Endothelial cell of umbilical vein (primary cell): ENCODE measurements at regions not wholly inside any gene's neighbourhood (a gene's known extent, or its start where the extent isn't known, plus 50 kb on each side); places are given as distances from the start of the nearest gene placed in this dataset.

Experiments used
- BruUV-seq: library from RNA; stranded (reverse); fragments of 400-500 nt; replicated peaks from 2 replicates; lab custom pipeline; 2021; lab: Mats Ljungman, UMichigan
- CTCF ChIA-PET: fragments of 300-600, 350-600 bp; sonication (Branson Sonifier 250); formaldehyde crosslinking; loops from one replicate; lab custom pipeline; 2021; ENCODE audit warnings: antibody characterized with exemption, inconsistent platforms; lab: Charles Lee
- POLR2A ChIA-PET: fragments of 300-600, 350-600 bp; sonication (Branson Sonifier 250); formaldehyde crosslinking; loops from one replicate; lab custom pipeline; 2021; ENCODE audit warnings: antibody characterized with exemption, inconsistent platforms; lab: Charles Lee
- DNase-seq: peaks from one replicate; pipeline ENCODE4 v3.0.0-alpha.2; 2011; ENCODE audit warnings: low read depth, low spot score
- FAIRE-seq: peaks from 2 replicates; lab custom pipeline; 2011; peaks lifted over from hg19 to GRCh38; lab: Jason Lieb, UNC
- H2AFZ ChIP-seq: 2 replicates; pipeline ENCODE4 v1.6.0; 2012; ENCODE audit warnings: low read depth, low read length, control low read depth, inconsistent platforms
- H3K27ac ChIP-seq: 2 replicates; pipeline ENCODE4 v1.5.1; 2011; ENCODE audit warnings: low read depth, mild to moderate bottlenecking, control low read depth, low read length, moderate library complexity; ENCODE audit not compliant: insufficient read depth
- H3K27me3 ChIP-seq, 2 experiments: 2 replicates each; pipeline versions ENCODE4 v1.6.0 to v1.6.1; 2011; ENCODE audit warnings: low read length in 2 of 2, mixed read lengths in 1 of 2; ENCODE audit not compliant: control insufficient read depth in 2 of 2, insufficient read depth in 2 of 2
- H3K36me3 ChIP-seq, 2 experiments: 2 replicates in 1 of 2; 3 replicates in 1 of 2; pipeline ENCODE4 v1.5.1; 2011; ENCODE audit warnings: low read length in 2 of 2, mild to moderate bottlenecking in 1 of 2, moderate library complexity in 1 of 2; ENCODE audit not compliant: control insufficient read depth in 2 of 2, insufficient read depth in 2 of 2; ENCODE audit errors: extremely low read depth in 1 of 2
- H3K4me1 ChIP-seq: 3 replicates; pipeline ENCODE4 v1.5.1; 2011; ENCODE audit warnings: mild to moderate bottlenecking, low read length; ENCODE audit not compliant: control insufficient read depth, insufficient read depth; ENCODE audit errors: extremely low read depth
- H3K4me2 ChIP-seq: 2 replicates; pipeline ENCODE4 v1.6.1; 2011; ENCODE audit warnings: low read length, control low read depth, mixed read lengths; ENCODE audit not compliant: insufficient read depth
- H3K4me3 ChIP-seq, 3 experiments: fragments of 200-600 bp in 1 of 3; sonication (generic), shearing (Covaris generic) in 1 of 3; replicated peaks in 1 of 3; 2 replicates each; pipeline ENCODE4 v1.5.1; 2011 to 2016; ENCODE audit warnings: control low read depth in 3 of 3, low read length in 3 of 3, mild to moderate bottlenecking in 2 of 3, inconsistent platforms in 1 of 3, low read depth in 1 of 3, moderate library complexity in 1 of 3; ENCODE audit not compliant: insufficient read depth in 1 of 3
- H3K79me2 ChIP-seq: 2 replicates; pipeline ENCODE4 v1.6.0; 2012; ENCODE audit warnings: low read length, inconsistent platforms; ENCODE audit not compliant: control insufficient read depth, insufficient read depth
- H3K9ac ChIP-seq: replicated peaks from 2 replicates; pipeline ENCODE3; 2011; ENCODE audit warnings: low read length, control low read depth; ENCODE audit not compliant: insufficient read depth; ENCODE audit errors: extremely low read depth
- H3K9me1 ChIP-seq: replicated peaks from 3 replicates; pipeline ENCODE4 v1.6.0; 2011; ENCODE audit warnings: mild to moderate bottlenecking, low read length; ENCODE audit not compliant: control insufficient read depth, insufficient read depth; ENCODE audit errors: extremely low read depth
- H3K9me3 ChIP-seq: replicated peaks from 2 replicates; pipeline ENCODE4 v1.5.1; 2012; ENCODE audit warnings: low read length, inconsistent platforms; ENCODE audit not compliant: control insufficient read depth, insufficient read depth
- H4K20me1 ChIP-seq: replicated peaks from 2 replicates; pipeline ENCODE3; 2011; ENCODE audit warnings: mild to moderate bottlenecking, low read length; ENCODE audit not compliant: control insufficient read depth, insufficient read depth; ENCODE audit errors: extremely low read depth
- EZH2 ChIP-seq: IDR thresholded peaks from 2 replicates; pipeline ENCODE4 v1.6.1; 2012; ENCODE audit warnings: borderline replicate concordance, low read depth, mild to moderate bottlenecking, moderate library complexity, low read length, inconsistent platforms; ENCODE audit not compliant: severe bottlenecking
- FOS ChIP-seq: IDR thresholded peaks from 2 replicates; pipeline ENCODE4 v1.6.1; 2011; ENCODE audit warnings: mild to moderate bottlenecking, low read length, moderate library complexity, borderline replicate concordance; ENCODE audit not compliant: insufficient read depth
- GATA2 ChIP-seq: IDR thresholded peaks from 2 replicates; pipeline ENCODE4 v1.7.0; 2011; ENCODE audit warnings: low read depth, mild to moderate bottlenecking, moderate library complexity, mixed read lengths, low read length; ENCODE audit not compliant: insufficient read length, insufficient read depth
- JUN ChIP-seq: IDR thresholded peaks from 2 replicates; pipeline ENCODE4 v1.6.1; 2011; ENCODE audit warnings: borderline replicate concordance, low read depth; ENCODE audit not compliant: insufficient read length, insufficient read depth
- MAX ChIP-seq: IDR thresholded peaks from 2 replicates; pipeline ENCODE4 v1.6.1; 2011; ENCODE audit not compliant: insufficient read depth, insufficient read length
- MYC ChIP-seq: IDR thresholded peaks from one replicate; pipeline ENCODE4 v1.6.1; 2011; ENCODE audit warnings: mild to moderate bottlenecking, low read depth, low read length
- POLR2A ChIP-seq: IDR thresholded peaks from 2 replicates; pipeline ENCODE4 v1.6.1; 2012; ENCODE audit warnings: low read depth, mild to moderate bottlenecking, control low read depth, low read length
- POLR2AphosphoS5 ChIP-seq: IDR thresholded peaks from 2 replicates; pipeline ENCODE4 v1.6.1; 2012; ENCODE audit warnings: low read depth, mild to moderate bottlenecking, control low read depth, low read length, moderate library complexity; ENCODE audit not compliant: insufficient read depth
- dilution Hi-C: fragments of 300-500 bp; cut with MboI; formaldehyde crosslinking; loops from one replicate; pipeline ENCODE4 v1.15.0; 2019; ENCODE audit warnings: low sequenced_read_pairs; ENCODE audit not compliant: extremely low pct_ligation_motif_present
- intact Hi-C: fragments of 100-400 bp; cut with micrococcal nuclease; formaldehyde crosslinking; loops from one replicate; pipeline ENCODE4 v1.10.0; 2022
- TF ChIP-seq, protein P1 (sequence below), 2 donors: IDR thresholded peaks; 1 replicate in 1 of 2; 2 replicates in 1 of 2; pipeline ENCODE4 v1.5.1; 2011; ENCODE audit warnings: low read length in 2 of 2, mild to moderate bottlenecking in 2 of 2, moderate library complexity in 2 of 2, control low read depth in 1 of 2, inconsistent platforms in 1 of 2, low read depth in 1 of 2; ENCODE audit not compliant: insufficient read depth in 1 of 2; ENCODE audit errors: extremely low read depth in 1 of 2

- Histone ChIP-seq H3K9ac (no peak overlapping the region), H3K9me1 (no peaks in the 10 kb centered on the region), H3K4me3 (no peak overlapping the region), H4K20me1 (no peaks in the 10 kb centered on the region), H3K9me3 (no peaks in the 10 kb centered on the region), H2AFZ (no peak overlapping the region), H3K79me2 (no peaks in the 10 kb centered on the region), H3K4me1 (no peaks in the 10 kb centered on the region), H3K4me2 (no peak overlapping the region), H3K36me3 (no peaks in the 10 kb centered on the region), H3K27ac (no peak overlapping the region), H3K27me3 (no peaks in the 10 kb centered on the region)
- CTCF ChIA-PET = no interaction called here
- intact Hi-C loops = no loop called here
- POLR2A ChIA-PET = no interaction called here
- dilution Hi-C loops = no loop called here
- BruUV-seq = no TSS peak
- no peak for FAIRE-seq
- DNase-seq = no peak
- TF ChIP-seq MAX (no peak), GATA2 (no peak), POLR2A (no peak), JUN (no peak), EZH2 (no peak), POLR2AphosphoS5 (no peak), MYC (no peak), FOS (no peak)
- TF ChIP-seq, protein P1, sequence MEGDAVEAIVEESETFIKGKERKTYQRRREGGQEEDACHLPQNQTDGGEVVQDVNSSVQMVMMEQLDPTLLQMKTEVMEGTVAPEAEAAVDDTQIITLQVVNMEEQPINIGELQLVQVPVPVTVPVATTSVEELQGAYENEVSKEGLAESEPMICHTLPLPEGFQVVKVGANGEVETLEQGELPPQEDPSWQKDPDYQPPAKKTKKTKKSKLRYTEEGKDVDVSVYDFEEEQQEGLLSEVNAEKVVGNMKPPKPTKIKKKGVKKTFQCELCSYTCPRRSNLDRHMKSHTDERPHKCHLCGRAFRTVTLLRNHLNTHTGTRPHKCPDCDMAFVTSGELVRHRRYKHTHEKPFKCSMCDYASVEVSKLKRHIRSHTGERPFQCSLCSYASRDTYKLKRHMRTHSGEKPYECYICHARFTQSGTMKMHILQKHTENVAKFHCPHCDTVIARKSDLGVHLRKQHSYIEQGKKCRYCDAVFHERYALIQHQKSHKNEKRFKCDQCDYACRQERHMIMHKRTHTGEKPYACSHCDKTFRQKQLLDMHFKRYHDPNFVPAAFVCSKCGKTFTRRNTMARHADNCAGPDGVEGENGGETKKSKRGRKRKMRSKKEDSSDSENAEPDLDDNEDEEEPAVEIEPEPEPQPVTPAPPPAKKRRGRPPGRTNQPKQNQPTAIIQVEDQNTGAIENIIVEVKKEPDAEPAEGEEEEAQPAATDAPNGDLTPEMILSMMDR (IDR thresholded peaks at IDR 0.05; ENCODE audit: extremely low read depth in 1 of 2, insufficient read depth in 1 of 2, low read depth in 1 of 2, low read length in 2 of 2) = no peak
Observed at GRCh38 chr2:66110086-66110485, 324.8 kb upstream of the MEIS1 start.
